Osteocyte (in vitro differentiated cells): ENCODE measurements at regions not wholly inside any gene's neighbourhood (a gene's known extent, or its start where the extent isn't known, plus 50 kb on each side); places are given as distances from the start of the nearest gene placed in this dataset.

Source experiments
- DNase-seq: peaks from one replicate; pipeline ENCODE4 v3.0.0; 2021; ENCODE audit warnings: mixed read lengths; ENCODE audit not compliant: unreplicated experiment; ENCODE audit errors: extremely low spot score
- H3K27ac Mint-ChIP-seq: one replicate; pipeline ENCODE4 v1.8.0; 2021; ENCODE audit warnings: mild to moderate bottlenecking, mixed read lengths; ENCODE audit not compliant: unreplicated experiment
- H3K27me3 Mint-ChIP-seq: one replicate; pipeline ENCODE4 v1.8.0; 2021; ENCODE audit warnings: mixed read lengths; ENCODE audit not compliant: unreplicated experiment
- H3K36me3 Mint-ChIP-seq: one replicate; pipeline ENCODE4 v1.8.0; 2021; ENCODE audit warnings: mixed read lengths; ENCODE audit not compliant: unreplicated experiment
- H3K4me1 Mint-ChIP-seq: one replicate; pipeline ENCODE4 v1.8.0; 2021; ENCODE audit warnings: mixed read lengths; ENCODE audit not compliant: unreplicated experiment
- H3K4me3 Mint-ChIP-seq: one replicate; pipeline ENCODE4 v1.8.0; 2021; ENCODE audit warnings: mild to moderate bottlenecking, moderate library complexity, mixed read lengths; ENCODE audit not compliant: unreplicated experiment
- H3K9me3 Mint-ChIP-seq: one replicate; pipeline ENCODE4 v1.8.0; 2021; ENCODE audit warnings: mixed read lengths; ENCODE audit not compliant: unreplicated experiment
- CTCF ChIP-seq: fragments of 200-600 bp; sonication (generic); IDR thresholded peaks from 2 replicates; pipeline ENCODE4 v1.5.0; 2021; ENCODE audit warnings: antibody characterized with exemption, mild to moderate bottlenecking, moderate library complexity

GRCh38 chr3:168273036-168273435 lies 177.3 kb upstream of the GOLIM4 start:
- Mint-ChIP-seq H3K27ac (no peak overlapping the region), H3K4me3 (no peak overlapping the region), H3K9me3 (peaks cover 13% of the 10 kb centered on the region), H3K4me1 (peaks cover 4% of the 10 kb centered on the region), H3K36me3 (peaks cover 3% of the 10 kb centered on the region), H3K27me3 (no peaks in the 10 kb centered on the region)
- no peak for TF ChIP-seq CTCF
- DNase-seq: no peak

DNA sequence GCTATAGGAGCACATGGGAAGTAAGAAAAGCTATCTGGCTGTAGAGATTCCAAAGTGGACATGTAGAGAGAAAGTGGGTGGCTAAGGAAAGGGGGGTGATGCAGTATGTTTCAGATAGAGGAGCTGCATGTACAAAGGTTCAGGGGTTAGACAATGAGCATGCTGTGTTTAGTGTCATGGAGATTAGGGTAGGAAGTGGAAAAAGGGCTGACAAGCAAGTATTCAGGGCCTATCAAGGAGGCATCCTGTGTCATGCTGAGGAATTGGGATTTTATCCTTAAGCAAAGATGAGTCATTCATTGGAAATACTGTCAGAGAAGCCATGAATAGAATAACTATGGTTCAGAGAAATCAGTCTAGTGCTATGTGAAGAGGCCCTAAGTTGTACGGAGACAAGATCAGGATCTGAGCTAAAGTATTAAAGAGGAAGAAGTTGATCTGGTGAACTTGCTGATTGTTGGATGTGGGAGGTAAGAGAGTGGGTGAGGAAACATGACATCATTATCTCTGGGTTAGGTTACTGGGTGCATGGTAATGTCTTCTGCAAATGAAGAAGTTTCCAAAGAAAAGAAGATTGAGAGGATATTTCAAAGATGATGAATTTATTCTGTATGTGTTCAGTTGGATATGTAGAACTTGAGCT lies 176.7 kb upstream of the GOLIM4 start:
- TF ChIP-seq CTCF: no peak
- Mint-ChIP-seq H3K36me3 (peaks cover 3% of the 10 kb centered on the region), H3K4me3 (no peak overlapping the region), H3K27ac (no peak overlapping the region), H3K9me3 (peaks cover 13% of the 10 kb centered on the region), H3K4me1 (peaks cover 4% of the 10 kb centered on the region), H3K27me3 (no peaks in the 10 kb centered on the region)
- no peak for DNase-seq

- Mint-ChIP-seq H3K27me3 (no peaks in the 10 kb centered on the region), H3K4me1 (peaks cover 4% of the 10 kb centered on the region), H3K9me3 (peaks cover 13% of the 10 kb centered on the region), H3K4me3 (no peak overlapping the region), H3K27ac (no peak overlapping the region), H3K36me3 (peaks cover 3% of the 10 kb centered on the region)
- TF ChIP-seq CTCF: no peak
- DNase-seq: no peak
Observed at GRCh38 chr3:168271932-168272331, 176.2 kb upstream of the GOLIM4 start.

DNA sequence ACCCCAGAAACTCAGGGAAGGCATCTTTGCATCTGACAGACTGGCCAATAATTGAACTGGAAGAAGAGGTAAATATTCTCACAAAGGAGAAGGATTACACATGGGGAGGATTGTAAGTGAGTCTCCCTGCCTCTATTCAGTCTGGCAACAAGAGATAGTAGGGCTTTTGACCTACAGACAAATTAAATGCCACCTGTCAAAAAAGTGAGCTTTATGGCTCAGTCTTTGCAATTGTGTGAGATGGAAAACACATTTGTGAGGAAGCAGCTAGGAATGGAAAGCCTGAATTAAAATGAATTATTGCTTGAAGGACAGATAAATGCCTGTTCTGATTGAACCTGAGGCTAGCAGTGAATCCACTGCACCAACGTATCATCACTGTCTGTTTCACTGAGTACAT lies 173.3 kb upstream of the GOLIM4 start:
- Mint-ChIP-seq H3K9me3 (no peaks in the 10 kb centered on the region), H3K27ac (no peak overlapping the region), H3K4me1 (peaks cover 4% of the 10 kb centered on the region), H3K4me3 (no peak overlapping the region), H3K36me3 (no peaks in the 10 kb centered on the region), H3K27me3 (no peaks in the 10 kb centered on the region)
- TF ChIP-seq CTCF: no peak
- DNase-seq: no peak

DNA sequence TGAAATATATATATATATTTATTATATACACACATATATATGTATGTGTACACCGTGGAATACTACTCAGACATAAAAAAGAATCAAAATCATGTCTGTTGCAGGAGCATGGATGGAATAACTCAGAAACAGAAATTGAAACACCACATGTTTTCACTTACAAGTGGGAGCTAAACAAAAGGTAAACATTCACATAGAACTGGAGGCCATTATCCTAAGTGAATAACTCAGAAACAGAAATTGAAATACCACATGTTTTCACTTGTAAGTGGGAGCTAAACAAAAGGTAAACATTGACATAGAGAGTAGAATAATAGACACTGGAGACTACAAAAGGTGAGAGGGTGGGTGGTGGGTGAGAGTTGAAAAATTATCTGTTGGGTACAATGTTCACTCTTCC lies 171.5 kb upstream of the GOLIM4 start:
- TF ChIP-seq CTCF: no peak
- H3K9me3 Mint-ChIP-seq: no peaks in the 10 kb centered on the region

More for the DNA sequence above, 171.5 kb upstream of the GOLIM4 start:
- H3K36me3 Mint-ChIP-seq: no peaks in the 10 kb centered on the region
- H3K27ac Mint-ChIP-seq: no peak overlapping the region
- no peak overlapping the region for H3K4me3 Mint-ChIP-seq
- no peaks in the 10 kb centered on the region for H3K27me3 Mint-ChIP-seq
- no peak for DNase-seq
- no peaks in the 10 kb centered on the region for H3K4me1 Mint-ChIP-seq
